ENCODE measurements at regions not wholly inside any gene's neighbourhood (a gene's known extent, or its start where the extent isn't known, plus 50 kb on each side); places are given as distances from the start of the nearest gene placed in this dataset.
"Not testable (repeated sequence)": the region's sequence is repeated elsewhere in the genome, so short reads cannot be mapped to it uniquely, and the experiment has no call there.

GRCh38 chr12:13404631-13405473 lies 208.3 kb downstream of the EMP1 start:
- H2AFZ ChIP-seq (ENCODE audit: low read depth), result no peak overlapping the region
- no peaks in the 10 kb centered on the region for H3K4me1 ChIP-seq (ENCODE audit: low read depth, poor library complexity, severe bottlenecking)
- TF ChIP-seq CTCF (conservative IDR thresholded peaks at IDR 0.05; ENCODE audit: low read depth, low read length), result no peak

GRCh38 chr12:13404111-13404628 lies 207.6 kb downstream of the EMP1 start:
- Histone ChIP-seq H3K36me3 (ENCODE audit: insufficient read depth) (no peaks in the 10 kb centered on the region), H3K9ac (no peak overlapping the region), H2AFZ (ENCODE audit: low read depth) (no peak overlapping the region), H3K27me3 (ENCODE audit: insufficient read depth, low read depth) (no peaks in the 10 kb centered on the region), H3K4me1 (ENCODE audit: low read depth, poor library complexity, severe bottlenecking) (no peaks in the 10 kb centered on the region), H3K27ac (no peak overlapping the region), H3K79me2 (ENCODE audit: insufficient read depth, low read depth) (no peaks in the 10 kb centered on the region), H3K4me2 (no peak overlapping the region), H4K20me1 (ENCODE audit: insufficient read depth) (no peaks in the 10 kb centered on the region), H3K4me3 (IDR thresholded peaks at IDR 0.05; ENCODE audit: insufficient read depth, low read depth, low read length) (no peak overlapping the region)
- no peak for TF ChIP-seq CTCF (conservative IDR thresholded peaks at IDR 0.05; ENCODE audit: low read depth, low read length)

More at GRCh38 chr12:13404631-13405473, 208.3 kb downstream of the EMP1 start:
- Histone ChIP-seq H3K9ac (no peak overlapping the region), H3K4me2 (no peak overlapping the region), H3K36me3 (ENCODE audit: insufficient read depth) (no peaks in the 10 kb centered on the region), H3K27me3 (ENCODE audit: insufficient read depth, low read depth) (no peaks in the 10 kb centered on the region), H3K4me3 (IDR thresholded peaks at IDR 0.05; ENCODE audit: insufficient read depth, low read depth, low read length) (no peak overlapping the region), H3K79me2 (ENCODE audit: insufficient read depth, low read depth) (no peaks in the 10 kb centered on the region), H4K20me1 (ENCODE audit: insufficient read depth) (no peaks in the 10 kb centered on the region), H3K27ac (no peak overlapping the region)

DNA sequence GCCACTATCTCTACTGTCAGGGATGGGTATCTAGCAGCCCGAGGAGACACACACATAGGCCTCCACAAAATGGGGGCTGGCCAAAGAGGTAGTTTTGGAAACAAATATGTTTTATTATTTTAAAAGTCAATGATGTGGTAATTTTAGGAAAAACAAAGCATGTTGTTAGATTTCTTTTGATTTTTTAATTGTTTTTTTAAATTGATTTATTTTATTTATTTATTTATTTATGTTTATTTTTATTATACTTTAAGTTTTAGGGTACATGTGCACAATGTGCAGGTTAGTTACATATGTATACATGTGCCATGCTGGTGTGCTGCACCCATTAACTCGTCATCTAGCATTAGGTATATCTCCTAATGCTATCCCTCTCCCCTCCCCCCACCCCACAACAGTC lies 194.8 kb downstream of the EMP1 start:
- H3K79me2 ChIP-seq (ENCODE audit: insufficient read depth, low read depth); H3K36me3 ChIP-seq (ENCODE audit: insufficient read depth); H2AFZ ChIP-seq (ENCODE audit: low read depth); H3K4me1 ChIP-seq (ENCODE audit: low read depth, poor library complexity, severe bottlenecking); H3K27me3 ChIP-seq (ENCODE audit: insufficient read depth, low read depth); H3K4me2 ChIP-seq; H3K27ac ChIP-seq; H3K9ac ChIP-seq; H3K4me3 ChIP-seq (IDR thresholded peaks at IDR 0.05; ENCODE audit: insufficient read depth, low read depth, low read length); H4K20me1 ChIP-seq (ENCODE audit: insufficient read depth): not testable (repeated sequence)

- Histone ChIP-seq H3K4me2 (no peak overlapping the region), H4K20me1 (ENCODE audit: insufficient read depth) (no peaks in the 10 kb centered on the region)
Observed at GRCh38 chr12:13390918-13391317, 194.4 kb downstream of the EMP1 start.

More at GRCh38 chr12:13390918-13391317, 194.4 kb downstream of the EMP1 start:
- Histone ChIP-seq H3K36me3 (ENCODE audit: insufficient read depth) (no peaks in the 10 kb centered on the region), H3K27me3 (ENCODE audit: insufficient read depth, low read depth) (no peaks in the 10 kb centered on the region), H3K4me3 (IDR thresholded peaks at IDR 0.05; ENCODE audit: insufficient read depth, low read depth, low read length) (no peak overlapping the region), H3K9ac (no peak overlapping the region), H2AFZ (ENCODE audit: low read depth) (no peak overlapping the region), H3K27ac (no peak overlapping the region), H3K79me2 (ENCODE audit: insufficient read depth, low read depth) (no peaks in the 10 kb centered on the region), H3K4me1 (ENCODE audit: low read depth, poor library complexity, severe bottlenecking) (no peaks in the 10 kb centered on the region)
- no peak for TF ChIP-seq CTCF (conservative IDR thresholded peaks at IDR 0.05; ENCODE audit: low read depth, low read length)
